ENCODE measurements at regions not wholly inside any gene's neighbourhood (a gene's known extent, or its start where the extent isn't known, plus 50 kb on each side); places are given as distances from the start of the nearest gene placed in this dataset.

GRCh38 chr12:107267604-107268003 is 174.3 kb upstream of the CRY1 start:
- H2AFZ ChIP-seq (ENCODE audit: low read length) = no peak overlapping the region
- no peaks in the 10 kb centered on the region for H3K27me3 ChIP-seq (ENCODE audit: insufficient read depth, low read length)
- H3K79me2 ChIP-seq (ENCODE audit: insufficient read depth, low read length) = no peaks in the 10 kb centered on the region
- no peaks in the 10 kb centered on the region for H4K20me1 ChIP-seq (ENCODE audit: insufficient read depth, low read length)
- no peak overlapping the region for H3K27ac ChIP-seq (ENCODE audit: low read depth, low read length)
- no peak overlapping the region for H3K4me2 ChIP-seq (ENCODE audit: insufficient read depth, low read length)
- no peak for DNase-seq (ENCODE audit: insufficient read length, low spot score, missing footprints)
- no peaks in the 10 kb centered on the region for H3K36me3 ChIP-seq (ENCODE audit: insufficient read depth, low read length)
- no peak overlapping the region for H3K4me3 ChIP-seq (ENCODE audit: insufficient read depth, low read length)
- no peaks in the 10 kb centered on the region for H3K9me3 ChIP-seq (ENCODE audit: low read depth, low read length)
- no peaks in the 10 kb centered on the region for H3K4me1 ChIP-seq (ENCODE audit: insufficient read depth, low read length)
- TF ChIP-seq, protein P1, sequence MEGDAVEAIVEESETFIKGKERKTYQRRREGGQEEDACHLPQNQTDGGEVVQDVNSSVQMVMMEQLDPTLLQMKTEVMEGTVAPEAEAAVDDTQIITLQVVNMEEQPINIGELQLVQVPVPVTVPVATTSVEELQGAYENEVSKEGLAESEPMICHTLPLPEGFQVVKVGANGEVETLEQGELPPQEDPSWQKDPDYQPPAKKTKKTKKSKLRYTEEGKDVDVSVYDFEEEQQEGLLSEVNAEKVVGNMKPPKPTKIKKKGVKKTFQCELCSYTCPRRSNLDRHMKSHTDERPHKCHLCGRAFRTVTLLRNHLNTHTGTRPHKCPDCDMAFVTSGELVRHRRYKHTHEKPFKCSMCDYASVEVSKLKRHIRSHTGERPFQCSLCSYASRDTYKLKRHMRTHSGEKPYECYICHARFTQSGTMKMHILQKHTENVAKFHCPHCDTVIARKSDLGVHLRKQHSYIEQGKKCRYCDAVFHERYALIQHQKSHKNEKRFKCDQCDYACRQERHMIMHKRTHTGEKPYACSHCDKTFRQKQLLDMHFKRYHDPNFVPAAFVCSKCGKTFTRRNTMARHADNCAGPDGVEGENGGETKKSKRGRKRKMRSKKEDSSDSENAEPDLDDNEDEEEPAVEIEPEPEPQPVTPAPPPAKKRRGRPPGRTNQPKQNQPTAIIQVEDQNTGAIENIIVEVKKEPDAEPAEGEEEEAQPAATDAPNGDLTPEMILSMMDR (IDR thresholded peaks at IDR 0.05; ENCODE audit: extremely low read depth, low read depth, low read length) = no peak

- Histone ChIP-seq H3K27ac (ENCODE audit: low read depth, low read length) (no peak overlapping the region), H3K36me3 (ENCODE audit: insufficient read depth, low read length) (no peaks in the 10 kb centered on the region), H3K4me1 (ENCODE audit: insufficient read depth, low read length) (no peaks in the 10 kb centered on the region), H3K4me2 (ENCODE audit: insufficient read depth, low read length) (no peak overlapping the region), H3K9me3 (ENCODE audit: low read depth, low read length) (no peaks in the 10 kb centered on the region), H3K4me3 (ENCODE audit: insufficient read depth, low read length) (no peak overlapping the region), H2AFZ (ENCODE audit: low read length) (no peak overlapping the region), H3K79me2 (ENCODE audit: insufficient read depth, low read length) (no peaks in the 10 kb centered on the region), H3K27me3 (ENCODE audit: insufficient read depth, low read length) (no peaks in the 10 kb centered on the region), H4K20me1 (ENCODE audit: insufficient read depth, low read length) (no peaks in the 10 kb centered on the region)
- TF ChIP-seq, protein P1 (IDR thresholded peaks at IDR 0.05; ENCODE audit: extremely low read depth, low read depth, low read length) = no peak
- DNase-seq (ENCODE audit: insufficient read length, low spot score, missing footprints) = no peak
Observed at GRCh38 chr12:107271523-107271922, 178.2 kb upstream of the CRY1 start.

- DNase-seq (ENCODE audit: insufficient read length, low spot score, missing footprints) = no peak
- no peak overlapping the region for H3K4me3 ChIP-seq (ENCODE audit: insufficient read depth, low read length)
- TF ChIP-seq, protein P1 (IDR thresholded peaks at IDR 0.05; ENCODE audit: extremely low read depth, low read depth, low read length) = no peak
- H3K9me3 ChIP-seq (ENCODE audit: low read depth, low read length) = no peaks in the 10 kb centered on the region
- no peak overlapping the region for H2AFZ ChIP-seq (ENCODE audit: low read length)
- H3K4me2 ChIP-seq (ENCODE audit: insufficient read depth, low read length) = no peak overlapping the region
- H3K27me3 ChIP-seq (ENCODE audit: insufficient read depth, low read length) = no peaks in the 10 kb centered on the region
- H4K20me1 ChIP-seq (ENCODE audit: insufficient read depth, low read length) = no peaks in the 10 kb centered on the region
- H3K36me3 ChIP-seq (ENCODE audit: insufficient read depth, low read length) = no peaks in the 10 kb centered on the region
- no peak overlapping the region for H3K27ac ChIP-seq (ENCODE audit: low read depth, low read length)
- H3K79me2 ChIP-seq (ENCODE audit: insufficient read depth, low read length) = no peaks in the 10 kb centered on the region
- no peaks in the 10 kb centered on the region for H3K4me1 ChIP-seq (ENCODE audit: insufficient read depth, low read length)
Observed at GRCh38 chr12:107275530-107275929, 182.2 kb upstream of the CRY1 start.

GRCh38 chr12:107277855-107278254 is 184.5 kb upstream of the CRY1 start:
- H3K36me3 ChIP-seq (ENCODE audit: insufficient read depth, low read length) = no peaks in the 10 kb centered on the region
- H3K4me3 ChIP-seq (ENCODE audit: insufficient read depth, low read length) = no peak overlapping the region
- TF ChIP-seq, protein P1 (IDR thresholded peaks at IDR 0.05; ENCODE audit: extremely low read depth, low read depth, low read length) = no peak
- peak overlapping the region; percentile 30 for H2AFZ ChIP-seq (ENCODE audit: low read length)
- no peaks in the 10 kb centered on the region for H3K4me1 ChIP-seq (ENCODE audit: insufficient read depth, low read length)
- no peaks in the 10 kb centered on the region for H3K27me3 ChIP-seq (ENCODE audit: insufficient read depth, low read length)
- no peak overlapping the region for H3K4me2 ChIP-seq (ENCODE audit: insufficient read depth, low read length)
- no peaks in the 10 kb centered on the region for H4K20me1 ChIP-seq (ENCODE audit: insufficient read depth, low read length)
- DNase-seq (ENCODE audit: insufficient read length, low spot score, missing footprints) = no peak
- H3K9me3 ChIP-seq (ENCODE audit: low read depth, low read length) = no peaks in the 10 kb centered on the region
- no peak overlapping the region for H3K27ac ChIP-seq (ENCODE audit: low read depth, low read length)
- H3K79me2 ChIP-seq (ENCODE audit: insufficient read depth, low read length) = no peaks in the 10 kb centered on the region
